ENCODE measurements at regions not wholly inside any gene's neighbourhood (a gene's known extent, or its start where the extent isn't known, plus 50 kb on each side); places are given as distances from the start of the nearest gene placed in this dataset.
"Not testable (repeated sequence)": the region's sequence is repeated elsewhere in the genome, so short reads cannot be mapped to it uniquely, and the experiment has no call there.

- H3K27me3 ChIP-seq; H3K4me1 ChIP-seq (ENCODE audit: control insufficient read depth in 1 of 2, insufficient read depth in 1 of 2, low read depth in 1 of 2, low read length in 1 of 2); H3K9me3 ChIP-seq; H3K27ac ChIP-seq; H3K36me3 ChIP-seq; H3K4me3 ChIP-seq (ENCODE audit: low read depth in 1 of 2, low read length in 1 of 2): not testable (repeated sequence)
Measured at GRCh38 chr4:49270435-49270834, 284.4 kb downstream of the CWH43 start.

- not testable (repeated sequence) for H3K4me3 ChIP-seq (ENCODE audit: low read depth in 1 of 2, low read length in 1 of 2); H3K27ac ChIP-seq; H3K4me1 ChIP-seq (ENCODE audit: control insufficient read depth in 1 of 2, insufficient read depth in 1 of 2, low read depth in 1 of 2, low read length in 1 of 2); H3K36me3 ChIP-seq; H3K27me3 ChIP-seq; H3K9me3 ChIP-seq
Measured at GRCh38 chr4:49270912-49271311, 284.8 kb downstream of the CWH43 start.

- H3K9me3 ChIP-seq, result peaks cover 16% of the 10 kb centered on the region
- not testable (repeated sequence) for H3K27me3 ChIP-seq; H3K27ac ChIP-seq; H3K4me1 ChIP-seq (ENCODE audit: control insufficient read depth in 1 of 2, insufficient read depth in 1 of 2, low read depth in 1 of 2, low read length in 1 of 2); H3K36me3 ChIP-seq; H3K4me3 ChIP-seq (ENCODE audit: low read depth in 1 of 2, low read length in 1 of 2)
Measured at GRCh38 chr4:49285905-49286304, 299.8 kb downstream of the CWH43 start.

- H3K27me3 ChIP-seq; H3K27ac ChIP-seq; H3K4me1 ChIP-seq (ENCODE audit: control insufficient read depth in 1 of 2, insufficient read depth in 1 of 2, low read depth in 1 of 2, low read length in 1 of 2); H3K36me3 ChIP-seq; H3K4me3 ChIP-seq (ENCODE audit: low read depth in 1 of 2, low read length in 1 of 2): not testable (repeated sequence)
- H3K9me3 ChIP-seq, result peaks cover 16% of the 10 kb centered on the region
Measured at GRCh38 chr4:49286926-49287745, 301.1 kb downstream of the CWH43 start.

- not testable (repeated sequence) for H3K27me3 ChIP-seq; H3K27ac ChIP-seq; H3K4me1 ChIP-seq (ENCODE audit: control insufficient read depth in 1 of 2, insufficient read depth in 1 of 2, low read depth in 1 of 2, low read length in 1 of 2); H3K36me3 ChIP-seq; H3K4me3 ChIP-seq (ENCODE audit: low read depth in 1 of 2, low read length in 1 of 2)
- H3K9me3 ChIP-seq, result peaks cover 16% of the 10 kb centered on the region
Measured at GRCh38 chr4:49287893-49288292, 301.8 kb downstream of the CWH43 start.

GRCh38 chr4:49288796-49289195, 302.7 kb downstream of the CWH43 start:
- H3K36me3 ChIP-seq; H3K4me3 ChIP-seq (ENCODE audit: low read depth in 1 of 2, low read length in 1 of 2); H3K27ac ChIP-seq; H3K27me3 ChIP-seq; H3K4me1 ChIP-seq (ENCODE audit: control insufficient read depth in 1 of 2, insufficient read depth in 1 of 2, low read depth in 1 of 2, low read length in 1 of 2): not testable (repeated sequence)
- H3K9me3 ChIP-seq, result peaks cover 16% of the 10 kb centered on the region

GRCh38 chr4:49314815-49315214, 328.7 kb downstream of the CWH43 start:
- not testable (repeated sequence) for H3K27me3 ChIP-seq; H3K9me3 ChIP-seq; H3K27ac ChIP-seq; H3K36me3 ChIP-seq; H3K4me3 ChIP-seq (ENCODE audit: low read depth in 1 of 2, low read length in 1 of 2); H3K4me1 ChIP-seq (ENCODE audit: control insufficient read depth in 1 of 2, insufficient read depth in 1 of 2, low read depth in 1 of 2, low read length in 1 of 2)

- H3K9me3 ChIP-seq; H3K4me1 ChIP-seq (ENCODE audit: control insufficient read depth in 1 of 2, insufficient read depth in 1 of 2, low read depth in 1 of 2, low read length in 1 of 2); H3K36me3 ChIP-seq; H3K4me3 ChIP-seq (ENCODE audit: low read depth in 1 of 2, low read length in 1 of 2); H3K27me3 ChIP-seq; H3K27ac ChIP-seq: not testable (repeated sequence)
Measured at GRCh38 chr4:49320725-49321410, 334.8 kb downstream of the CWH43 start.

- not testable (repeated sequence) for H3K27me3 ChIP-seq; H3K27ac ChIP-seq; H3K9me3 ChIP-seq; H3K4me3 ChIP-seq (ENCODE audit: low read depth in 1 of 2, low read length in 1 of 2); H3K4me1 ChIP-seq (ENCODE audit: control insufficient read depth in 1 of 2, insufficient read depth in 1 of 2, low read depth in 1 of 2, low read length in 1 of 2); H3K36me3 ChIP-seq
Measured at GRCh38 chr4:49321511-49322300, 335.6 kb downstream of the CWH43 start.

GRCh38 chr4:49322610-49323572, 336.8 kb downstream of the CWH43 start:
- H3K4me1 ChIP-seq (ENCODE audit: control insufficient read depth in 1 of 2, insufficient read depth in 1 of 2, low read depth in 1 of 2, low read length in 1 of 2); H3K9me3 ChIP-seq; H3K27me3 ChIP-seq; H3K4me3 ChIP-seq (ENCODE audit: low read depth in 1 of 2, low read length in 1 of 2); H3K27ac ChIP-seq; H3K36me3 ChIP-seq: not testable (repeated sequence)

- H3K27ac ChIP-seq; H3K9me3 ChIP-seq; H3K4me3 ChIP-seq (ENCODE audit: low read depth in 1 of 2, low read length in 1 of 2); H3K27me3 ChIP-seq; H3K36me3 ChIP-seq; H3K4me1 ChIP-seq (ENCODE audit: control insufficient read depth in 1 of 2, insufficient read depth in 1 of 2, low read depth in 1 of 2, low read length in 1 of 2): not testable (repeated sequence)
Measured at GRCh38 chr4:49323573-49323940, 337.5 kb downstream of the CWH43 start.

All from neutrophil (primary cell).